GM12878 (cell line): ENCODE measurements at regions not wholly inside any gene's neighbourhood (a gene's known extent, or its start where the extent isn't known, plus 50 kb on each side); places are given as distances from the start of the nearest gene placed in this dataset.

ENCODE experiments used
- BHLHE40 ChIP-seq, 2 experiments: fragments of 450-650 bp in 1 of 2; IDR thresholded peaks; 2 replicates each; pipeline ENCODE4 v1.6.1; 2011 to 2017; ENCODE audit warnings: low read depth in 2 of 2, borderline replicate concordance in 1 of 2, improper control_type of control experiment in 1 of 2, low read length in 1 of 2, mild to moderate bottlenecking in 1 of 2
- ESRRA ChIP-seq: IDR thresholded peaks from 2 replicates; pipeline ENCODE4 v1.6.1; 2012; ENCODE audit warnings: mild to moderate bottlenecking, low read length, improper control_type of control experiment
- MXI1 ChIP-seq: fragments of 150-350 bp; IDR thresholded peaks from 2 replicates; pipeline ENCODE4 v1.6.1; 2011; ENCODE audit warnings: low read depth, mild to moderate bottlenecking, inconsistent platforms, low read length, improper control_type of control experiment
- POLR2A ChIP-seq: IDR thresholded peaks from 2 replicates; pipeline ENCODE4 v1.6.1; 2011; ENCODE audit warnings: low read depth, mild to moderate bottlenecking, low read length
- YBX1 ChIP-seq: fragments of 450-650 bp; IDR thresholded peaks from 2 replicates; pipeline ENCODE4 v1.6.1; 2016; ENCODE audit warnings: antibody characterized with exemption
- TF ChIP-seq, protein P1 (sequence below): IDR thresholded peaks from 2 replicates; pipeline ENCODE4 v1.6.1; 2012; ENCODE audit warnings: mild to moderate bottlenecking, low read depth, low read length

DNA sequence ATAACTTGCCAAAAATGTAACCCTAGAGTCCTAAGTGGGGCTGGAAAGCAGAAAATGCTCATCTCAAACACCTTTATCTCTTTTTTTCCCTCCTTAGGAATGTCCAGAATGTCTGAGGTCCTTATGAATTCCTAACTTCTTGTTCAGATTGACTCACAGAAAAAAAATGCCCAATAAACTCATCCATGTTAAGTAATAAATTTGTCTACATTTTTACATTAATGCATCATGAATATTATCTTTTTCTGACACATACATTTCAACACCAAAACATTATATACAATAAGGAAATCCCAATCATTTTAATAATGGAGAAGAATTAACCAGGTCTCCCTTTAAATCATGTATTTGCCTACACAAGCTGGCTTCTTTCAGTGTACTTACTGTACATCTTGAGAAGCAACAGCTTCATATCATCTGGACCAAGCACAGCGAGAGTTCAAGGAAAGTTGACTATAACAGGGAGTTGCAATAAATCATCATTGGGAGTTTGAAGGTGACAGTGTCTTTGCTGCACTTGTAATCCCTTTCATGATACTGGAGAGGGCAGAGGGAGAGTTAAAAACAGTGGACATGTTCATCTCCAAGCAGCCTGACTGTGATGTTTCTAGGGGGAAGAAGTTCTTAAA lies 565.2 kb downstream of the LTN1 start:
- TF ChIP-seq MXI1 (no peak), POLR2A (no peak), BHLHE40 (IDR thresholded peaks at IDR 0.05; ENCODE audit: borderline replicate concordance in 1 of 2, low read depth in 2 of 2, low read length in 1 of 2) (no peak), YBX1 (no peak), ESRRA (no peak)
- TF ChIP-seq, protein P1, sequence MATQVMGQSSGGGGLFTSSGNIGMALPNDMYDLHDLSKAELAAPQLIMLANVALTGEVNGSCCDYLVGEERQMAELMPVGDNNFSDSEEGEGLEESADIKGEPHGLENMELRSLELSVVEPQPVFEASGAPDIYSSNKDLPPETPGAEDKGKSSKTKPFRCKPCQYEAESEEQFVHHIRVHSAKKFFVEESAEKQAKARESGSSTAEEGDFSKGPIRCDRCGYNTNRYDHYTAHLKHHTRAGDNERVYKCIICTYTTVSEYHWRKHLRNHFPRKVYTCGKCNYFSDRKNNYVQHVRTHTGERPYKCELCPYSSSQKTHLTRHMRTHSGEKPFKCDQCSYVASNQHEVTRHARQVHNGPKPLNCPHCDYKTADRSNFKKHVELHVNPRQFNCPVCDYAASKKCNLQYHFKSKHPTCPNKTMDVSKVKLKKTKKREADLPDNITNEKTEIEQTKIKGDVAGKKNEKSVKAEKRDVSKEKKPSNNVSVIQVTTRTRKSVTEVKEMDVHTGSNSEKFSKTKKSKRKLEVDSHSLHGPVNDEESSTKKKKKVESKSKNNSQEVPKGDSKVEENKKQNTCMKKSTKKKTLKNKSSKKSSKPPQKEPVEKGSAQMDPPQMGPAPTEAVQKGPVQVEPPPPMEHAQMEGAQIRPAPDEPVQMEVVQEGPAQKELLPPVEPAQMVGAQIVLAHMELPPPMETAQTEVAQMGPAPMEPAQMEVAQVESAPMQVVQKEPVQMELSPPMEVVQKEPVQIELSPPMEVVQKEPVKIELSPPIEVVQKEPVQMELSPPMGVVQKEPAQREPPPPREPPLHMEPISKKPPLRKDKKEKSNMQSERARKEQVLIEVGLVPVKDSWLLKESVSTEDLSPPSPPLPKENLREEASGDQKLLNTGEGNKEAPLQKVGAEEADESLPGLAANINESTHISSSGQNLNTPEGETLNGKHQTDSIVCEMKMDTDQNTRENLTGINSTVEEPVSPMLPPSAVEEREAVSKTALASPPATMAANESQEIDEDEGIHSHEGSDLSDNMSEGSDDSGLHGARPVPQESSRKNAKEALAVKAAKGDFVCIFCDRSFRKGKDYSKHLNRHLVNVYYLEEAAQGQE, result no peak
